Stomach (tissue), 4 donors: ENCODE measurements at regions not wholly inside any gene's neighbourhood (a gene's known extent, or its start where the extent isn't known, plus 50 kb on each side); places are given as distances from the start of the nearest gene placed in this dataset.

Experiments used
- CTCF ChIP-seq, 7 experiments: fragments of 450-650 bp in 4 of 7; fragments of 200-600 bp in 3 of 7; sonication (generic) in 3 of 7; IDR thresholded peaks; one replicate each; pipeline ENCODE4 v1.5.1; 2016 to 2019; ENCODE audit warnings: antibody characterized with exemption in 7 of 7, control low read depth in 2 of 7, mild to moderate bottlenecking in 1 of 7
- EP300 ChIP-seq: sonication (generic); formaldehyde crosslinking; IDR thresholded peaks from one replicate; pipeline ENCODE4 v1.6.1; 2017; ENCODE audit warnings: antibody characterized with exemption
- POLR2A ChIP-seq, 4 donors: fragments of 450-650 bp; IDR thresholded peaks; one replicate each; pipeline ENCODE4 v1.6.1; 2016; ENCODE audit warnings: antibody characterized with exemption in 4 of 4, control low read depth in 2 of 4, mild to moderate bottlenecking in 1 of 4, moderate library complexity in 1 of 4
- POLR2AphosphoS5 ChIP-seq, 3 donors: sonication (generic); formaldehyde crosslinking; IDR thresholded peaks; one replicate each; pipeline ENCODE4 v1.6.1; 2016; ENCODE audit warnings: antibody characterized with exemption in 3 of 3

DNA sequence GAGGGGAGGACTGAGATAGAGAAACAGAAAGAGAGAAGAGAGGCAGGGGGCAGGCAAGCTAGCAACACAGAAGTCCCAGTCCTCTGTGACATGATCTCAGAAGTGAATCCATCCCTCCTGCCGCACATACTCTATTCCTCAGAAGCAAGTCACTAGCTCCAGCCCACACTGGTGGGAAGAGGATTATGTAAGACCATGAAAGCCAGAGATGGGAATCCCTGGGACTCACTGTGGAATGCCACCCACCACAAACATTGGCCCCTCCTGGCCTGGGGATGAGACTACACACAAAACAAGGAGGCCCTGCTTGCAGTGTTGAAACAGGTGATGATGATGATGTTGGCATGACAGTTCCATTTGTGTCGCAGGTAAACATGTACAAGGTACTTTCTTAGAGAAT lies 419.9 kb downstream of the IRS2 start:
- TF ChIP-seq CTCF (IDR thresholded peaks at IDR 0.05) (no peak), EP300 (no peak), POLR2A (IDR thresholded peaks at IDR 0.05) (no peak), POLR2AphosphoS5 (IDR thresholded peaks at IDR 0.05) (no peak)
